HEK293 (cell line): ENCODE measurements at regions not wholly inside any gene's neighbourhood (a gene's known extent, or its start where the extent isn't known, plus 50 kb on each side); places are given as distances from the start of the nearest gene placed in this dataset.

Experiments used
- CTCF ChIA-PET: fragments of 350-600 bp; formaldehyde crosslinking; extraction: SDS; loops from one replicate; lab custom pipeline; 2021; ENCODE audit warnings: antibody characterized with exemption; lab: Yijun Ruan, JAX
- POLR2A ChIA-PET: fragments of 300-600 bp; formaldehyde crosslinking; extraction: SDS; loops from one replicate; lab custom pipeline; 2020; ENCODE audit warnings: antibody characterized with exemption, inconsistent platforms; lab: Yijun Ruan, JAX
- H3K27ac ChIP-seq: fragments of 200-500 bp; sonication (Bioruptor generic); 2 replicates; pipeline ENCODE4 v1.5.1; 2014; ENCODE audit warnings: low read depth, low read length, control low read depth, inconsistent platforms; ENCODE audit errors: extremely low read depth
- H3K36me3 ChIP-seq, 2 experiments: fragments of 200-500 bp in 1 of 2; sonication (Bioruptor generic) in 1 of 2; 1 replicate in 1 of 2; 2 replicates in 1 of 2; pipeline ENCODE4 v1.5.1; 2014 to 2017; ENCODE audit warnings: inconsistent platforms in 2 of 2, low read length in 2 of 2; ENCODE audit not compliant: control insufficient read depth in 2 of 2, insufficient read depth in 1 of 2
- H3K4me1 ChIP-seq: fragments of 200-500 bp; sonication (Bioruptor generic); 2 replicates; pipeline ENCODE4 v1.5.1; 2014; ENCODE audit warnings: mild to moderate bottlenecking, low read length, inconsistent platforms; ENCODE audit not compliant: control insufficient read depth, insufficient read depth
- H3K4me3 ChIP-seq: 2 replicates; pipeline ENCODE4 v1.5.1; 2011; ENCODE audit warnings: low read depth, mild to moderate bottlenecking, control low read depth, low read length, moderate library complexity
- H3K9me3 ChIP-seq: fragments of 200-500 bp; sonication (Bioruptor generic); 2 replicates; pipeline ENCODE4 v1.5.1; 2014; ENCODE audit warnings: low read depth, low read length, inconsistent platforms; ENCODE audit not compliant: control insufficient read depth, insufficient read depth
- BCL6B ChIP-seq: fragments of 450-650 bp; formaldehyde crosslinking; IDR thresholded peaks from 2 replicates; pipeline ENCODE4 v1.5.1; 2017; ENCODE audit warnings: missing biosample characterization, missing genetic modification characterization
- KLF1 ChIP-seq: fragments of 450-650 bp; formaldehyde crosslinking; IDR thresholded peaks from 2 replicates; pipeline ENCODE4 v1.5.1; 2016; ENCODE audit warnings: missing biosample characterization, missing genetic modification characterization
- KLF10 ChIP-seq: fragments of 450-650 bp; IDR thresholded peaks from 2 replicates; pipeline ENCODE4 v1.5.1; 2018; ENCODE audit warnings: missing biosample characterization, mild to moderate bottlenecking, missing genetic modification characterization
- PATZ1 ChIP-seq: fragments of 450-650 bp; formaldehyde crosslinking; IDR thresholded peaks from 2 replicates; pipeline ENCODE4 v1.5.1; 2016; ENCODE audit warnings: missing biosample characterization, missing genetic modification characterization
- ZBTB11 ChIP-seq: fragments of 450-650 bp; formaldehyde crosslinking; conservative IDR thresholded peaks from 2 replicates; pipeline ENCODE4 v1.5.1; 2016; ENCODE audit warnings: low read depth, missing biosample characterization, missing genetic modification characterization
- ZNF132 ChIP-seq: fragments of 450-650 bp; formaldehyde crosslinking; IDR thresholded peaks from 2 replicates; pipeline ENCODE4 v1.5.1; 2017; ENCODE audit warnings: missing biosample characterization, missing genetic modification characterization, borderline replicate concordance
- ZNF133 ChIP-seq: fragments of 450-650 bp; formaldehyde crosslinking; IDR thresholded peaks from 2 replicates; pipeline ENCODE4 v1.5.1; 2016; ENCODE audit warnings: missing biosample characterization, missing genetic modification characterization
- ZNF169 ChIP-seq: fragments of 450-650 bp; formaldehyde crosslinking; IDR thresholded peaks from 2 replicates; pipeline ENCODE4 v1.5.1; 2016; ENCODE audit warnings: missing biosample characterization, missing genetic modification characterization
- ZNF19 ChIP-seq: fragments of 450-650 bp; formaldehyde crosslinking; IDR thresholded peaks from 2 replicates; pipeline ENCODE4; 2016; ENCODE audit warnings: missing biosample characterization, missing genetic modification characterization, low read depth
- ZNF2 ChIP-seq: fragments of 450-650 bp; formaldehyde crosslinking; IDR thresholded peaks from 2 replicates; pipeline ENCODE4 v1.5.1; 2016; ENCODE audit warnings: missing biosample characterization, missing genetic modification characterization
- ZNF37A ChIP-seq: fragments of 450-650 bp; IDR thresholded peaks from 2 replicates; pipeline ENCODE4 v1.5.1; 2018; ENCODE audit warnings: missing biosample characterization, missing genetic modification characterization
- ZNF426 ChIP-seq: fragments of 450-650 bp; formaldehyde crosslinking; IDR thresholded peaks from 2 replicates; pipeline ENCODE4 v1.5.1; 2017; ENCODE audit warnings: missing biosample characterization, missing genetic modification characterization, mild to moderate bottlenecking, inconsistent platforms, moderate library complexity
- TF ChIP-seq, protein P1 (sequence below): fragments of 450-650 bp; IDR thresholded peaks from 2 replicates; pipeline ENCODE4 v1.5.1; 2018; ENCODE audit warnings: missing biosample characterization, missing genetic modification characterization
- TF ChIP-seq, protein P2 (sequence below): fragments of 450-650 bp; formaldehyde crosslinking; IDR thresholded peaks from 2 replicates; pipeline ENCODE4 v1.5.1; 2016; ENCODE audit warnings: missing biosample characterization, missing genetic modification characterization, borderline replicate concordance

DNA sequence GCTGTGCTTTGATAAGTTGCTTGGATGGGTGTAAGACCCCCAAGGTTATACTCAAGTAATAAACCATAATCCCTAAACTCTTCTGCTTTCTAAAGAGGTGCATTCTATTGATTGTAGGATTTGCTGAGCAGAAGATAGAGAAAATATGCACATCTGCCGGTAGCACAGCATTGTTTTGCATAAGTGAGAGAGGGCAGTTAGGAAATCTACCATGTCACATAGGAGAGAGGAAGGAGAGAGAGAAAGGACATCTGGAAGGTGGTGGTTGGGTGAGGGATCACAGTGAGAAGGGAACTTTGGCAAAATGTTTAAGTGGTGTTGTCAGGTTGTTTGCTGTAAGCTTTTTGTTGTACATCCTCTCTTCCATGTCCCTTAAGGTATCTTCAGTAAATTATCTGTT lies 73.6 kb upstream of the BDNF start (continued):
- TF ChIP-seq ZNF133 (tag by site-specific recombination) (no peak), KLF10 (tag by site-specific recombination) (no peak), ZNF426 (tag by site-specific recombination) (no peak)
- TF ChIP-seq, protein P1, sequence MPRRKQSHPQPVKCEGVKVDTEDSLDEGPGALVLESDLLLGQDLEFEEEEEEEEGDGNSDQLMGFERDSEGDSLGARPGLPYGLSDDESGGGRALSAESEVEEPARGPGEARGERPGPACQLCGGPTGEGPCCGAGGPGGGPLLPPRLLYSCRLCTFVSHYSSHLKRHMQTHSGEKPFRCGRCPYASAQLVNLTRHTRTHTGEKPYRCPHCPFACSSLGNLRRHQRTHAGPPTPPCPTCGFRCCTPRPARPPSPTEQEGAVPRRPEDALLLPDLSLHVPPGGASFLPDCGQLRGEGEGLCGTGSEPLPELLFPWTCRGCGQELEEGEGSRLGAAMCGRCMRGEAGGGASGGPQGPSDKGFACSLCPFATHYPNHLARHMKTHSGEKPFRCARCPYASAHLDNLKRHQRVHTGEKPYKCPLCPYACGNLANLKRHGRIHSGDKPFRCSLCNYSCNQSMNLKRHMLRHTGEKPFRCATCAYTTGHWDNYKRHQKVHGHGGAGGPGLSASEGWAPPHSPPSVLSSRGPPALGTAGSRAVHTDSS (tag by site-specific recombination), result no peak

DNA sequence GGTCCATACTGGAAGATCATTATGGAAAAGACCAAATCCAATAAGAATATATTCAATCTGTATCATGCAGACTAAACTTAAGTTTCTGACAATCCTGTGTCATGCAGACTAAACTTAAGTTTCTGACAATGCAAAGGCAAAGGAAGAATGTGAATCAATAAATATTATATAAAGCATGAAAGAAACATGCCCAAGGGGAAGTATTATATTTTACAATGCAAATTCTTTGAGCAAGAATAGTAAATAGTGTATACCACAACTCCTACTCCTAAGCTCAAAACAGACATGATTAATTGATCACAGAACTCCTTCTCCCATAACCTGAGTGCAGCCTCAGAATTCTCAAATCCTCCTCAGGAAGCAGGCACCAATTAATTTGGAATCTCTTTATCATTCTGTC lies 71.3 kb upstream of the BDNF start:
- Histone ChIP-seq H3K4me3 (no peak overlapping the region), H3K36me3 (no peaks in the 10 kb centered on the region), H3K4me1 (no peaks in the 10 kb centered on the region), H3K27ac (no peak overlapping the region), H3K9me3 (no peaks in the 10 kb centered on the region)
- POLR2A ChIA-PET, result interaction anchor here (0.8 kb wide), 1 partner anchor 53 kb away, joined by 5 read pairs; no protein-coding TSS in a partner anchor
- CTCF ChIA-PET, result interaction anchor here (1.4 kb wide), 1 partner anchor 72 kb away, joined by 3 read pairs; no protein-coding TSS in a partner anchor
- TF ChIP-seq BCL6B (tag by site-specific recombination), result no peak
- no peak for TF ChIP-seq ZNF169 (tag by site-specific recombination)
- TF ChIP-seq ZNF132 (tag by site-specific recombination), result no peak
- no peak for TF ChIP-seq ZNF19
- TF ChIP-seq ZBTB11 (tag by site-specific recombination), result no peak
- TF ChIP-seq ZNF2 (tag by site-specific recombination), result no peak
- no peak for TF ChIP-seq KLF1 (tag by site-specific recombination)
- TF ChIP-seq, protein P2, sequence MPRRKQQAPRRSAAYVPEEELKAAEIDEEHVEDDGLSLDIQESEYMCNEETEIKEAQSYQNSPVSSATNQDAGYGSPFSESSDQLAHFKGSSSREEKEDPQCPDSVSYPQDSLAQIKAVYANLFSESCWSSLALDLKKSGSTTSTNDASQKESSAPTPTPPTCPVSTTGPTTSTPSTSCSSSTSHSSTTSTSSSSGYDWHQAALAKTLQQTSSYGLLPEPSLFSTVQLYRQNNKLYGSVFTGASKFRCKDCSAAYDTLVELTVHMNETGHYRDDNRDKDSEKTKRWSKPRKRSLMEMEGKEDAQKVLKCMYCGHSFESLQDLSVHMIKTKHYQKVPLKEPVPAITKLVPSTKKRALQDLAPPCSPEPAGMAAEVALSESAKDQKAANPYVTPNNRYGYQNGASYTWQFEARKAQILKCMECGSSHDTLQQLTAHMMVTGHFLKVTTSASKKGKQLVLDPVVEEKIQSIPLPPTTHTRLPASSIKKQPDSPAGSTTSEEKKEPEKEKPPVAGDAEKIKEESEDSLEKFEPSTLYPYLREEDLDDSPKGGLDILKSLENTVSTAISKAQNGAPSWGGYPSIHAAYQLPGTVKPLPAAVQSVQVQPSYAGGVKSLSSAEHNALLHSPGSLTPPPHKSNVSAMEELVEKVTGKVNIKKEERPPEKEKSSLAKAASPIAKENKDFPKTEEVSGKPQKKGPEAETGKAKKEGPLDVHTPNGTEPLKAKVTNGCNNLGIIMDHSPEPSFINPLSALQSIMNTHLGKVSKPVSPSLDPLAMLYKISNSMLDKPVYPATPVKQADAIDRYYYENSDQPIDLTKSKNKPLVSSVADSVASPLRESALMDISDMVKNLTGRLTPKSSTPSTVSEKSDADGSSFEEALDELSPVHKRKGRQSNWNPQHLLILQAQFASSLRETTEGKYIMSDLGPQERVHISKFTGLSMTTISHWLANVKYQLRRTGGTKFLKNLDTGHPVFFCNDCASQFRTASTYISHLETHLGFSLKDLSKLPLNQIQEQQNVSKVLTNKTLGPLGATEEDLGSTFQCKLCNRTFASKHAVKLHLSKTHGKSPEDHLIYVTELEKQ (tag by site-specific recombination), result no peak
- TF ChIP-seq ZNF37A (tag by site-specific recombination), result no peak
- no peak for TF ChIP-seq ZNF133 (tag by site-specific recombination)
- no peak for TF ChIP-seq PATZ1 (tag by site-specific recombination)
